Small intestine (tissue), 7 donors: ENCODE measurements at regions not wholly inside any gene's neighbourhood (a gene's known extent, or its start where the extent isn't known, plus 50 kb on each side); places are given as distances from the start of the nearest gene placed in this dataset.

ENCODE experiments used
- DNase-seq, 2 donors: peaks; one replicate each; pipeline versions ENCODE4 v3.0.0 to v3.0.0-alpha.2; 2013
- FAIRE-seq: peaks from 2 replicates; lab custom pipeline; 2012; peaks lifted over from hg19 to GRCh38; lab: Jason Lieb, UNC
- H3K27ac ChIP-seq, 3 donors: one replicate each; pipeline ENCODE4 v1.5.1; 2013; ENCODE audit warnings: low read length in 2 of 3, mild to moderate bottlenecking in 2 of 3, control low read depth in 1 of 3, inconsistent platforms in 1 of 3, low read depth in 1 of 3, moderate library complexity in 1 of 3
- H3K27me3 ChIP-seq, 3 donors: one replicate each; pipeline ENCODE4 v1.6.1; 2013; ENCODE audit warnings: low read length in 3 of 3, inconsistent platforms in 1 of 3; ENCODE audit not compliant: control insufficient read depth in 3 of 3, insufficient read depth in 3 of 3
- H3K36me3 ChIP-seq, 3 donors: one replicate each; pipeline ENCODE4 v1.6.1; 2013; ENCODE audit warnings: low read length in 3 of 3, inconsistent platforms in 1 of 3, low read depth in 1 of 3, mild to moderate bottlenecking in 1 of 3, moderate library complexity in 1 of 3; ENCODE audit not compliant: control insufficient read depth in 3 of 3, insufficient read depth in 2 of 3
- H3K4me1 ChIP-seq, 3 donors: one replicate each; pipeline ENCODE4 v1.6.1; 2013; ENCODE audit warnings: low read length in 2 of 3, inconsistent platforms in 1 of 3, low read depth in 1 of 3, mild to moderate bottlenecking in 1 of 3, moderate library complexity in 1 of 3; ENCODE audit not compliant: control insufficient read depth in 3 of 3, insufficient read depth in 2 of 3
- H3K4me3 ChIP-seq, 3 donors: one replicate each; pipeline ENCODE4 v1.5.1; 2013; ENCODE audit warnings: low read length in 3 of 3, control low read depth in 1 of 3, inconsistent platforms in 1 of 3, low read depth in 1 of 3, mild to moderate bottlenecking in 1 of 3, moderate library complexity in 1 of 3
- H3K9me3 ChIP-seq, 2 donors: one replicate each; pipeline ENCODE4 v1.6.1; 2013; ENCODE audit warnings: low read depth in 1 of 2, low read length in 1 of 2; ENCODE audit not compliant: control insufficient read depth in 2 of 2, insufficient read depth in 1 of 2
- WGBS, 3 donors: extraction: QIAGEN DNeasy Blood & Tissue Kit; methylation state at CpG; one replicate each; pipeline ENCODE4 v1.1.7; 2013; 5-methylcytosine and 5-hydroxymethylcytosine counted together
- donor health status: healthy with polysubstance abuse.
- donor health status: control.
- donor health status: control.
- donor health status: Bipolar disorder and iron deficiency.
- donor health status: healthy.

GRCh38 chr10:3980660-3981059, 195.7 kb upstream of the KLF6 start:
- peaks cover 0 to 7% of the 10 kb centered on the region in 2 donors for H3K9me3 ChIP-seq
- no peak for FAIRE-seq
- H3K4me1 ChIP-seq: peaks cover 0 to 6% (median 0%) of the 10 kb centered on the region in 3 donors
- peak in 1 of 2 donors; percentile 37 for DNase-seq
- 65 to 84% (median 66%) methylated on average over 1 of the region's 1 CpG for WGBS, 3 donors
- H3K27ac ChIP-seq: no peak overlapping the region
- no peaks in the 10 kb centered on the region for H3K27me3 ChIP-seq
- H3K36me3 ChIP-seq: no peaks in the 10 kb centered on the region
- H3K4me3 ChIP-seq: no peak overlapping the region

- H3K4me3 ChIP-seq: no peak overlapping the region
- H3K27me3 ChIP-seq: no peaks in the 10 kb centered on the region
- H3K27ac ChIP-seq: no peak overlapping the region
- no peak for FAIRE-seq
- H3K36me3 ChIP-seq: no peaks in the 10 kb centered on the region
- peak in 1 of 2 donors; percentile 36 for DNase-seq
- WGBS, 3 donors: 45 to 73% (median 53%) methylated on average over 4 of the region's 4 CpGs
- H3K9me3 ChIP-seq: peaks cover 0 to 9% of the 10 kb centered on the region in 2 donors
- H3K4me1 ChIP-seq: peaks cover 0 to 6% (median 0%) of the 10 kb centered on the region in 3 donors
Observed at GRCh38 chr10:3980144-3980543, 195.1 kb upstream of the KLF6 start.

- no peak overlapping the region for H3K27ac ChIP-seq
- DNase-seq (no peak), FAIRE-seq (no peak)
- H3K4me1 ChIP-seq: peaks cover 0 to 6% (median 0%) of the 10 kb centered on the region in 3 donors
- H3K36me3 ChIP-seq: no peaks in the 10 kb centered on the region
- 59 to 74% (median 66%) methylated on average over 4 of the region's 4 CpGs for WGBS, 3 donors
- H3K9me3 ChIP-seq: peaks cover 0 to 12% of the 10 kb centered on the region in 2 donors
- no peaks in the 10 kb centered on the region for H3K27me3 ChIP-seq
- no peak overlapping the region for H3K4me3 ChIP-seq
Observed at GRCh38 chr10:3978761-3979160, 193.8 kb upstream of the KLF6 start.

- FAIRE-seq (no peak), DNase-seq (no peak)
- Histone ChIP-seq H3K27me3 (no peaks in the 10 kb centered on the region), H3K9me3 (peaks cover 0 to 12% of the 10 kb centered on the region in 2 donors), H3K4me1 (peaks cover 0 to 6% (median 0%) of the 10 kb centered on the region in 3 donors), H3K36me3 (no peaks in the 10 kb centered on the region), H3K27ac (no peak overlapping the region), H3K4me3 (no peak overlapping the region)
- 93 to 100% (median 95%) methylated on average over 1 of the region's 1 CpG for WGBS, 3 donors
Observed at GRCh38 chr10:3978174-3978573, 193.2 kb upstream of the KLF6 start.

GRCh38 chr10:3977761-3978160, 192.8 kb upstream of the KLF6 start:
- H3K9me3 ChIP-seq: peaks cover 0 to 8% of the 10 kb centered on the region in 2 donors
- peaks cover 0 to 6% (median 0%) of the 10 kb centered on the region in 3 donors for H3K4me1 ChIP-seq
- 87 to 91% (median 88%) methylated on average over 6 of the region's 6 CpGs for WGBS, 3 donors
- H3K36me3 ChIP-seq: no peaks in the 10 kb centered on the region
- DNase-seq (no peak), FAIRE-seq (no peak)
- H3K4me3 ChIP-seq: no peak overlapping the region
- no peak overlapping the region for H3K27ac ChIP-seq
- H3K27me3 ChIP-seq: no peaks in the 10 kb centered on the region

- Histone ChIP-seq H3K27me3 (no peaks in the 10 kb centered on the region), H3K36me3 (no peaks in the 10 kb centered on the region), H3K4me1 (peaks cover 0 to 6% (median 0%) of the 10 kb centered on the region in 3 donors), H3K9me3 (peaks cover 0 to 8% of the 10 kb centered on the region in 2 donors), H3K27ac (no peak overlapping the region), H3K4me3 (no peak overlapping the region)
- WGBS, 3 donors: 80 to 93% (median 81%) methylated on average over 1 of the region's 1 CpG
- DNase-seq (peak in 1 of 2 donors; percentile 27), FAIRE-seq (no peak)
Observed at GRCh38 chr10:3976718-3977117, 191.7 kb upstream of the KLF6 start.

GRCh38 chr10:3976171-3976570, 191.2 kb upstream of the KLF6 start:
- no peak for FAIRE-seq
- Histone ChIP-seq H3K27ac (no peak overlapping the region), H3K9me3 (peaks cover 0 to 8% of the 10 kb centered on the region in 2 donors), H3K4me3 (no peak overlapping the region), H3K4me1 (peaks cover 0 to 6% (median 0%) of the 10 kb centered on the region in 3 donors), H3K36me3 (no peaks in the 10 kb centered on the region), H3K27me3 (no peaks in the 10 kb centered on the region)
- DNase-seq: no peak
- 66 to 83% (median 77%) methylated on average over 3 of the region's 3 CpGs for WGBS, 3 donors

GRCh38 chr10:3975016-3975415, 190.0 kb upstream of the KLF6 start:
- Histone ChIP-seq H3K4me1 (peaks cover 0 to 4% (median 3%) of the 10 kb centered on the region in 3 donors), H3K36me3 (no peaks in the 10 kb centered on the region), H3K27ac (no peak overlapping the region), H3K27me3 (no peaks in the 10 kb centered on the region), H3K9me3 (peaks cover 0 to 8% of the 10 kb centered on the region in 2 donors), H3K4me3 (no peak overlapping the region)
- FAIRE-seq (no peak), DNase-seq (no peak)
- WGBS, 3 donors: 86 to 91% (median 86%) methylated on average over 9 of the region's 9 CpGs
